OCI-LY1 (cell line): ENCODE measurements at regions not wholly inside any gene's neighbourhood (a gene's known extent, or its start where the extent isn't known, plus 50 kb on each side); places are given as distances from the start of the nearest gene placed in this dataset.

ENCODE experiments used
- H2AFZ ChIP-seq: fragments of 200-600 bp; sonication (generic), shearing (Covaris generic); 2 replicates; pipeline ENCODE4 v1.6.0; 2014; ENCODE audit warnings: antibody characterized with exemption, mild to moderate bottlenecking, low read length
- H3F3A ChIP-seq: fragments of 200-600 bp; sonication (generic), shearing (Covaris generic); 2 replicates; pipeline ENCODE4 v1.6.0; 2014; ENCODE audit warnings: mild to moderate bottlenecking, antibody characterized with exemption, low read length, moderate library complexity; ENCODE audit not compliant: insufficient read depth
- H3K27ac ChIP-seq: fragments of 200-600 bp; sonication (generic); 2 replicates; pipeline ENCODE4 v1.5.1; 2014; ENCODE audit warnings: low read length, mixed run types, mild to moderate bottlenecking, low read depth; ENCODE audit not compliant: poor library complexity, severe bottlenecking
- H3K27me3 ChIP-seq: fragments of 200-600 bp; sonication (generic); 2 replicates; pipeline ENCODE4 v1.6.0; 2014; ENCODE audit warnings: antibody characterized with exemption, mild to moderate bottlenecking, low read length, moderate library complexity; ENCODE audit not compliant: insufficient read depth
- H3K36me3 ChIP-seq: fragments of 200-600 bp; sonication (generic); 2 replicates; pipeline ENCODE4 v1.6.1; 2014; ENCODE audit warnings: mild to moderate bottlenecking, antibody characterized with exemption, low read length, moderate library complexity, mixed read lengths; ENCODE audit not compliant: insufficient read depth
- H3K4me1 ChIP-seq: fragments of 200-600 bp; sonication (generic); 2 replicates; pipeline ENCODE4 v1.5.1; 2014; ENCODE audit warnings: mild to moderate bottlenecking, low read length, moderate library complexity; ENCODE audit not compliant: insufficient read depth, severe bottlenecking
- H3K4me2 ChIP-seq: fragments of 200-600 bp; sonication (generic), shearing (Covaris generic); 2 replicates; pipeline ENCODE4 v1.6.1; 2014; ENCODE audit warnings: low read length
- H3K4me3 ChIP-seq: fragments of 200-600 bp; sonication (generic); 2 replicates; pipeline ENCODE4 v1.5.1; 2014; ENCODE audit warnings: low read length, low read depth, mild to moderate bottlenecking, mixed read lengths; ENCODE audit not compliant: poor library complexity, severe bottlenecking
- H3K79me2 ChIP-seq: fragments of 200-600 bp; shearing (Covaris generic); 2 replicates; pipeline ENCODE4 v1.6.1; 2016; ENCODE audit warnings: mixed run types, low read length, mixed read lengths; ENCODE audit not compliant: insufficient read depth
- H3K9ac ChIP-seq: fragments of 200-600 bp; sonication (generic), shearing (Covaris generic); 2 replicates; pipeline ENCODE4 v1.6.1; 2014; ENCODE audit warnings: mild to moderate bottlenecking, low read length, mixed read lengths
- H3K9me2 ChIP-seq: fragments of 200-600 bp; sonication (generic), shearing (Covaris generic); 2 replicates; pipeline ENCODE4 v1.6.1; 2014; ENCODE audit warnings: low read depth, mild to moderate bottlenecking, low read length, mixed read lengths
- H3K9me3 ChIP-seq: fragments of 200-600 bp; shearing (Covaris generic); 2 replicates; pipeline ENCODE4 v1.6.1; 2014; ENCODE audit warnings: low read length, mixed read lengths
- H4K20me1 ChIP-seq: fragments of 200-600 bp; sonication (generic), shearing (Covaris generic); 2 replicates; pipeline ENCODE4 v1.6.0; 2016; ENCODE audit warnings: mild to moderate bottlenecking, low read length; ENCODE audit not compliant: insufficient read depth
- EZH2 ChIP-seq: fragments of 200-600 bp; sonication (generic), shearing (Covaris generic); IDR thresholded peaks from 2 replicates; pipeline ENCODE4 v1.8.0; 2017; ENCODE audit warnings: borderline replicate concordance, mixed run types, mild to moderate bottlenecking, antibody characterized with exemption, low read length, moderate library complexity, mixed read lengths
- TF ChIP-seq, protein P1 (sequence below): fragments of 200-600 bp; sonication (generic), shearing (Covaris generic); IDR thresholded peaks from 2 replicates; pipeline ENCODE4 v1.5.1; 2017; ENCODE audit warnings: mild to moderate bottlenecking, antibody characterized with exemption, low read length, moderate library complexity, mixed read lengths

- H3F3A ChIP-seq = no peaks in the 10 kb centered on the region
- no peak overlapping the region for H3K4me2 ChIP-seq
- H3K4me1 ChIP-seq = no peaks in the 10 kb centered on the region
- H4K20me1 ChIP-seq = no peaks in the 10 kb centered on the region
- H3K9me2 ChIP-seq = no peaks in the 10 kb centered on the region
- H2AFZ ChIP-seq = no peak overlapping the region
- no peaks in the 10 kb centered on the region for H3K27me3 ChIP-seq
- no peaks in the 10 kb centered on the region for H3K79me2 ChIP-seq
- H3K4me3 ChIP-seq = no peak overlapping the region
- no peak overlapping the region for H3K27ac ChIP-seq
- H3K9me3 ChIP-seq = no peaks in the 10 kb centered on the region
- no peaks in the 10 kb centered on the region for H3K36me3 ChIP-seq
- TF ChIP-seq EZH2 = no peak
- TF ChIP-seq, protein P1, sequence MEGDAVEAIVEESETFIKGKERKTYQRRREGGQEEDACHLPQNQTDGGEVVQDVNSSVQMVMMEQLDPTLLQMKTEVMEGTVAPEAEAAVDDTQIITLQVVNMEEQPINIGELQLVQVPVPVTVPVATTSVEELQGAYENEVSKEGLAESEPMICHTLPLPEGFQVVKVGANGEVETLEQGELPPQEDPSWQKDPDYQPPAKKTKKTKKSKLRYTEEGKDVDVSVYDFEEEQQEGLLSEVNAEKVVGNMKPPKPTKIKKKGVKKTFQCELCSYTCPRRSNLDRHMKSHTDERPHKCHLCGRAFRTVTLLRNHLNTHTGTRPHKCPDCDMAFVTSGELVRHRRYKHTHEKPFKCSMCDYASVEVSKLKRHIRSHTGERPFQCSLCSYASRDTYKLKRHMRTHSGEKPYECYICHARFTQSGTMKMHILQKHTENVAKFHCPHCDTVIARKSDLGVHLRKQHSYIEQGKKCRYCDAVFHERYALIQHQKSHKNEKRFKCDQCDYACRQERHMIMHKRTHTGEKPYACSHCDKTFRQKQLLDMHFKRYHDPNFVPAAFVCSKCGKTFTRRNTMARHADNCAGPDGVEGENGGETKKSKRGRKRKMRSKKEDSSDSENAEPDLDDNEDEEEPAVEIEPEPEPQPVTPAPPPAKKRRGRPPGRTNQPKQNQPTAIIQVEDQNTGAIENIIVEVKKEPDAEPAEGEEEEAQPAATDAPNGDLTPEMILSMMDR = no peak
- H3K9ac ChIP-seq = no peak overlapping the region
These were observed 340.2 kb upstream of the DMAC1 start for GRCh38 chr9:8139756-8140155.

- H4K20me1 ChIP-seq = no peaks in the 10 kb centered on the region
- no peak overlapping the region for H3K4me3 ChIP-seq
- H2AFZ ChIP-seq = no peak overlapping the region
- no peaks in the 10 kb centered on the region for H3K9me3 ChIP-seq
- H3K79me2 ChIP-seq = no peaks in the 10 kb centered on the region
- H3K27ac ChIP-seq = no peak overlapping the region
- H3K4me2 ChIP-seq = no peak overlapping the region
- no peaks in the 10 kb centered on the region for H3K36me3 ChIP-seq
- H3K27me3 ChIP-seq = no peaks in the 10 kb centered on the region
- no peaks in the 10 kb centered on the region for H3F3A ChIP-seq
- H3K9ac ChIP-seq = no peak overlapping the region
- TF ChIP-seq, protein P1 = no peak
- no peak for TF ChIP-seq EZH2
- H3K4me1 ChIP-seq = no peaks in the 10 kb centered on the region
- H3K9me2 ChIP-seq = no peaks in the 10 kb centered on the region
These were observed 336.9 kb upstream of the DMAC1 start for GRCh38 chr9:8136477-8136876.

- no peaks in the 10 kb centered on the region for H3K27me3 ChIP-seq
- H3K9ac ChIP-seq = no peak overlapping the region
- no peak overlapping the region for H2AFZ ChIP-seq
- no peak for TF ChIP-seq EZH2
- TF ChIP-seq, protein P1 = no peak
- H3F3A ChIP-seq = no peaks in the 10 kb centered on the region
- no peak overlapping the region for H3K4me2 ChIP-seq
- H3K9me2 ChIP-seq = no peaks in the 10 kb centered on the region
- no peaks in the 10 kb centered on the region for H3K9me3 ChIP-seq
- no peak overlapping the region for H3K27ac ChIP-seq
- no peaks in the 10 kb centered on the region for H3K4me1 ChIP-seq
- H3K4me3 ChIP-seq = no peak overlapping the region
- H3K79me2 ChIP-seq = no peaks in the 10 kb centered on the region
- no peaks in the 10 kb centered on the region for H4K20me1 ChIP-seq
- H3K36me3 ChIP-seq = no peaks in the 10 kb centered on the region
These were observed 335.1 kb upstream of the DMAC1 start for GRCh38 chr9:8134635-8135034.
